SHP77 (cell line): ENCODE measurements at regions not wholly inside any gene's neighbourhood (a gene's known extent, or its start where the extent isn't known, plus 50 kb on each side); places are given as distances from the start of the nearest gene placed in this dataset.
"Not testable (repeated sequence)": the region's sequence is repeated elsewhere in the genome, so short reads cannot be mapped to it uniquely, and the experiment has no call there.

Experiments
- DNase-seq, 2 experiments: peaks; one replicate each; lab custom pipeline; 2025; lab: John Stamatoyannopoulos, UW

DNA sequence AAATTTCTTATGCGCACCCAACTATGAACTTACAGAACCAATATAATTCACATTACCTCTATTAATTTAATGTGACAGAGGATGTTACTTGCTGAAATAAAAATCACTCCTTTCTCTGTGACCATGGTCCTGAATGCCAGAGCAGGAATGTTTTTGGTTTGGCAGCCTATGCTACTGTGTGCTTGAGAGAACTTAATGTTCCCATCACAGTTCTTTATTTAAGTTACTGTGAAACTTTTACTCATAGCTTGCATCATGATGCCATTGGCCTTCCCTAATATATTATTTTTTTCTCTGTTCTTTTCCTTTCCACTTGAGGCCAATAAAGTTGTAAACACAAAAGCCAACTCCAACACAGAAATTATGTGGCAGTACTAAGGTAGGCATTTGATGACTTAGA is 142.2 kb downstream of the FAM76B start:
- DNase-seq = no peak

GRCh38 chr11:95641495-95641894 is 148.1 kb downstream of the FAM76B start:
- no peak for DNase-seq

DNA sequence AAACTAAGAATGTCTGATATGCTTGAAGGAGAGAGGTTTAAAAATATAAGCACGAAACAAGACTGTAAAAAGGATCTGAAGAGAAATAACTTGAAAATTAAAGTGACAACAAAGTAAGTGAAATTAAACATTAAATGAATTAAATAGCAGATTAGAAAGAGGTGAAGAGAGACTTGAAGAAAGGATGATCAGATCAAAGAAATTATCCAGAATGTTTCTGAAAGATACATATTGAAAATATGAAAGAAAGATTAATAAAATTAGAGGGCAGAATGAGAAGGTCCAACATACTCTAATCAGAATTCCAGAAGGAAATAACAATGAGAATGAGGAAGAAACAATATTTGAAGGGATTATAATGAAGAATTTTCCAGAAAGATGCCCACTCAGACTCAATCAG is 151.1 kb downstream of the FAM76B start:
- no peak for DNase-seq

GRCh38 chr11:95625164-95625900 is 164.2 kb downstream of the FAM76B start:
- DNase-seq = no peak

GRCh38 chr11:95616256-95616804 is 173.3 kb downstream of the FAM76B start:
- no peak for DNase-seq

DNA sequence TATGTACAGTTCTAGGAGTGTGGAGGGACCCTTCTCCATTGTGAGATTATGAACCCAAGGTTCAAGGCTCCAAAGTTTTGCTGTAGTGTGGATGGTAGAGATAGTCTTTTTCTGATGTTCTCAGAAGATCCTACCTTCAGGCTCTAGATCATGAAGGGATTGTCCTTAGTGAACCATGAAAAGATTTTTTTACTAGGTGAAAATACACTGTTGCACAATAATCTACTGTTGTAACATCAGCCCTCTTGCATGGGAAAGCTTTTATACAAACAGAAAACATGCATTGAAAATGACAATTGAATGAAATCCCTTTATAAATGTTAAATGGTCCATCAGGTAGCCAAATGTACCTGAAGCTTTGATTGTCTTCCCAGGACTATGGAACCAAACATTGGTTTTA is 177.8 kb downstream of the FAM76B start:
- no peak for DNase-seq

- not testable (repeated sequence) for DNase-seq
Measured at GRCh38 chr11:95610185-95610584, 179.4 kb downstream of the FAM76B start.

GRCh38 chr11:95608093-95608492 is 181.5 kb downstream of the FAM76B start:
- no peak for DNase-seq

- DNase-seq = no peak
Measured at GRCh38 chr11:95606824-95607223, 182.8 kb downstream of the FAM76B start.

GRCh38 chr11:95605271-95605940 is 184.2 kb downstream of the FAM76B start:
- no peak for DNase-seq

DNA sequence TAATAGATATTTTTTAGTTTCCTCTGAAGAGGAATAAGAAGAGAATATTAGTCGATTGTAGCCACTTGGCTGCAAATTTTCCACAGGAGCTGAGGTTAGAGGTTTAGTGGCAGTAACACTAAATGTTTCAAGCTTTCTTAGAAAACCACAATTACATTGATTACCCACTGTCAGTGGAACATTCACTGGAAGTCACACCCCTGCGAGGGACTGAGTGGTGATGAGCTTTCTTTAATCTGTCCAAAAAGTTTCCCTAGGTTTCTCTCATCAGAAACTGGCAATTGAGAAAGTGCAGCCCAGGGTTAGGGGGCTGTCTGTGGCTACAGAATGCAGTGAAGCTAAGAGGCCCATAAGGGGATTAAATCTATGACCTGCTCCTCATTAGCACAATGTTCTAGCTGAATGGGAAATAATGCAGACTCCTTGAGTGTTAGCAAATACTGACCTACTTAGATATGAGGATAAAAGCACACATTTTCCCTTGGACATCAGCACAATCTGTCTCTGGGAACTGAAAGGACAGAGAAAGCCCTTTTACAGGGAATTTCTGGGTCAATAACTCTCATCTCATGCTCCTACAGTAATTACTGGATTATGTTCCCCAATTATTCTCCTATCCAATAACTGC is 189.5 kb downstream of the FAM76B start:
- DNase-seq = no peak

- no peak for DNase-seq
Measured at GRCh38 chr11:95595973-95596489, 193.6 kb downstream of the FAM76B start.

GRCh38 chr11:95595541-95595940 is 194.0 kb downstream of the FAM76B start:
- no peak for DNase-seq

DNA sequence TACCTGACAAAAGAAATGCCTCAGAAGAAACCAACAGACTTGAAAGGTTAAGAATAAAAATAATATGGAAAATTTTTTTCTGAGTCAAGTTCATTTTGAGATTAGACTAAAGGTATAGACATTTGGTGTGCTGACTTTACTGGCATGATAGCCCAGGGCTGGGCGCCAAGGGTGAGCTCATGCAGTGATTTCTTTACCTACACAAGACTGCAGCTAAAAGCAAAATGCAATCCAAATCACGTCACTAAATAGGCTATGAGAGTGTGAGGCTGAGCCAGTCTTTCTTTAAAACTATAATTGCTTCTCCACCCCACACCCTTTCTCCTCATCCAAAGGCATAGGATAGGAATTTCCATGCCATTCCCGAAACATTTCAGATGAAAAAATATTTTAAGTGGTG is 196.5 kb downstream of the FAM76B start:
- DNase-seq = no peak

DNA sequence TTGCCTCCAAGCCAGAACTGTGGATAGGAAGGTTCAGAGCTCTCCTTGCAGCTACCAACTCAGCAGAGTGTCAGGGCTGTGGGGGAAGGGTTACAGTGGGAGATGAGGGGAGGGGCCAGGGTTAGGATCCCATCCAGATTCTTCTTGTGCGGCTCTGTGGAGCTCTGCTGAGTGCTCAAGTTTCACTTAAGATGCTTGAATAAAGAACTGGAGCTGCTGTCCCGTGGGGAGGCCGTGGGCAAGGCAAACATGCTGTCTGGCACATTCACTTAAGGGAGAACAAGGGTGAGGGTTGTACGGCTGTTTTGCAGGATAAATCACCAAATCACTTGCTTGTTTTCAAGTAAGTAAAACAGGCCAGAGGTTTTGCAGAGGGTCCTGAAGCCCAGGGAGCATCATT is 197.1 kb downstream of the FAM76B start:
- DNase-seq = no peak

DNA sequence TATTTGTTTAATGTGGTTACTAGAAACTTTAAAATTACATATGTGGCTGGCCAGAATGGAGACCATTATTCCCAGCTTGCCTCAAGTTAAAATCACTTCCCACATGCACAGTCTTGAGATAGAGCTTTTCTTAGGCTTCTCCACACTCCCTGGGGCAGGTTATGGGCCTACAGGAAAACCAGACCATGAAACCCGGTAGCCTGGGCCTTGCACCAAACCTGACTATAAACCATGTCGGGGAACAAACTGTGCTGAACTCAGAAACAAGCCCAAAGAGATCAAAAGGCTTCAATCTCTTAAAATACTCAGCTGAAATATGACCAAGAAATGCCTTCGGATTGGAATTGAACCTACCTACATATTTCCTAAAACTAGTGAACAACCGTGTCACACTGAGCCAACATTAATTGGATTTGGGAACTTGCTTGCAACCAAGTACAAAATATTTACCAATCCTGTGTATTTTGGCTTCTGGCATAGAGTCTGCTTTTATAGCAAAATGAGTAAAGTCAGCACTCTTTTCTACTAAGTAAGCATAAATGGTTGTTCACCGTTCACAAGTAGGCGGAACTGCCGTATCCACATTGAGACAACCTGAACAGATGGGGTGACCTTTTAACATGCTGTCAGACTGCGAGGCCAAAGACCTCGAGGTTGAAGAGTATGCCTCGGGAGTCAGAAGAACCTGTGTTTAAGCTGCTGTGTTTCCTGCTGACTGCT is 199.5 kb downstream of the FAM76B start:
- DNase-seq = no peak

- DNase-seq = no peak
Measured at GRCh38 chr11:95588821-95589220, 200.8 kb downstream of the FAM76B start.

DNA sequence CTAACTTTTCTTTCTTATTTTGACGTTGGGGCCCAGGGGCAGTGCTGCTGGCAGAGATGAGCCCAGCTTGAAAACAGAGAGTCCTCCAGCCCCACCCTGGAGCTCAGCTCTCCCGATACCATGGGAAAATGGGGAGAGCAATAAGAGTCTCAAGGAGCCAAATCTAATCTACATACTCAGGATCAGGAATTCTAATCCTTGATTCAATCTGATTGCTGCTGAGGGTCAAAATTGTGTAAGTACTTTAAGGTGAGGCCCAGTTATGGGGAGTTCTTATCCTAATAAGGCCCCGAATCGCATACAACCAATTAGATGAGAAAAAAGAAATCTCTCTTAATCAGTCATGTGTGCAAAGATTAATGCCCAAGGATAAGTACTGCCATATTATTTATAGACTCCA is 202.9 kb downstream of the FAM76B start:
- no peak for DNase-seq

GRCh38 chr11:95586155-95586554 is 203.4 kb downstream of the FAM76B start:
- DNase-seq = no peak

GRCh38 chr11:95585752-95586077 is 203.9 kb downstream of the FAM76B start:
- no peak for DNase-seq

- no peak for DNase-seq
Measured at GRCh38 chr11:95585069-95585751, 204.4 kb downstream of the FAM76B start.

DNA sequence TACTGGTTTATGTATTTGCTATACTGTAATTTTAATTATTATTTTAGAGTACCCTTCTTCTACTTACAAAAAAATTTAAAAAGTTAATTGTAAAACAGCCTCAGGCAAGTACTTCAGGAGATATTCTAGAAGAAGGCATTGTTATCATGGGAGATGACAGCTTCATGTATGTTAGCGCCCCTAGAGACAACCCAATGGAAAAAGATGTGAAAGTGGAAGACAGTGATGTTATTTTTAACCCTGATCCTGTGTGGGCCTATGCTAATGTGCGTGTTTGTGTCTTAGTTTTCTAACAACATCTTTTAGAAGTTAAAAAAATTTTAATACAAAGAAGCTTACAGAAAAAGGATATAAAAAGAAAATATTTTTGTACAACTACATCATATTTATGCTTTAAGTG is 205.0 kb downstream of the FAM76B start:
- no peak for DNase-seq
